Vagina (tissue), 2 donors: ENCODE measurements at regions not wholly inside any gene's neighbourhood (a gene's known extent, or its start where the extent isn't known, plus 50 kb on each side); places are given as distances from the start of the nearest gene placed in this dataset.
"Not testable (repeated sequence)": the region's sequence is repeated elsewhere in the genome, so short reads cannot be mapped to it uniquely, and the experiment has no call there.

Source experiments
- CTCF ChIP-seq, 3 experiments: fragments of 450-650 bp in 2 of 3; fragments of 200-600 bp in 1 of 3; sonication (generic) in 1 of 3; IDR thresholded peaks; one replicate each; pipeline ENCODE4 v1.5.1; 2017 to 2019; ENCODE audit warnings: antibody characterized with exemption in 3 of 3, mild to moderate bottlenecking in 2 of 3, moderate library complexity in 2 of 3
- POLR2A ChIP-seq, 2 donors: fragments of 450-650 bp; IDR thresholded peaks; one replicate each; pipeline ENCODE4 v1.6.1; 2017; ENCODE audit warnings: antibody characterized with exemption in 2 of 2, mild to moderate bottlenecking in 2 of 2, moderate library complexity in 2 of 2

DNA sequence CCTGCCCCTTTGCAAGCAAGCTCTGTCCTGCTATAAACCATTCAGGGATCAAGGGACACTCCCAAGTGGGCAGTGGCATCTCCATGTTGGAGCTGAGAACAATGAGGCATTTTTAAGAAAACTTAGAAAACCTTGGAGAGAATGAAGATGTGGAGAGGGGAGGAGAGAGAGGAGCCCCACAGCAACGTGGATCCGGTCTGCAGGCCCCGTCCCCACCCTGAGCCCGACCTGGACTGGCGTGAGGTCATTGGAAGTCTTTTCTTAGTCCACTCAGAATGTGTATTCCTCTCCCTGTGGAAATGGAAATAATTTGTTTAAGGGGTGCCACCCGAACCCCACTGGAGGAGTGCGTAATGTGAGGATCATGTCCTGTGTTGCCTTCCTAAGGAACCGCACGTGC, 328.0 kb upstream of the COX7C start:
- TF ChIP-seq CTCF, POLR2A (IDR thresholded peaks at IDR 0.05): not testable (repeated sequence)
